HFFc6 (cell line): ENCODE measurements at regions not wholly inside any gene's neighbourhood (a gene's known extent, or its start where the extent isn't known, plus 50 kb on each side); places are given as distances from the start of the nearest gene placed in this dataset.

Source experiments
- DNase-seq: peaks from one replicate; pipeline ENCODE4 v3.0.0-alpha.2; 2018
- H3K27ac Mint-ChIP-seq: 2 replicates; pipeline ENCODE4 v1.8.0; 2020; ENCODE audit warnings: mild to moderate bottlenecking, mixed read lengths
- H3K27me3 Mint-ChIP-seq: 2 replicates; pipeline ENCODE4 v1.8.0; 2021; ENCODE audit warnings: mild to moderate bottlenecking, moderate library complexity, mixed read lengths; ENCODE audit not compliant: insufficient read depth
- H3K36me3 Mint-ChIP-seq: 2 replicates; pipeline ENCODE4 v1.8.0; 2021; ENCODE audit warnings: low read depth, mixed read lengths
- H3K4me1 Mint-ChIP-seq: 2 replicates; pipeline ENCODE4 v1.8.0; 2020; ENCODE audit warnings: low read depth, mixed read lengths
- H3K4me3 Mint-ChIP-seq: 2 replicates; pipeline ENCODE4 v1.8.0; 2020; ENCODE audit warnings: mild to moderate bottlenecking, moderate library complexity, mixed read lengths
- H3K9me3 Mint-ChIP-seq: 2 replicates; pipeline ENCODE4 v1.8.0; 2020; ENCODE audit warnings: mild to moderate bottlenecking, mixed read lengths
- TF ChIP-seq, protein P1 (sequence below): fragments of 200-600 bp; sonication (generic); IDR thresholded peaks from 2 replicates; pipeline ENCODE4 v1.5.0; 2021; ENCODE audit warnings: antibody characterized with exemption, mild to moderate bottlenecking

DNA sequence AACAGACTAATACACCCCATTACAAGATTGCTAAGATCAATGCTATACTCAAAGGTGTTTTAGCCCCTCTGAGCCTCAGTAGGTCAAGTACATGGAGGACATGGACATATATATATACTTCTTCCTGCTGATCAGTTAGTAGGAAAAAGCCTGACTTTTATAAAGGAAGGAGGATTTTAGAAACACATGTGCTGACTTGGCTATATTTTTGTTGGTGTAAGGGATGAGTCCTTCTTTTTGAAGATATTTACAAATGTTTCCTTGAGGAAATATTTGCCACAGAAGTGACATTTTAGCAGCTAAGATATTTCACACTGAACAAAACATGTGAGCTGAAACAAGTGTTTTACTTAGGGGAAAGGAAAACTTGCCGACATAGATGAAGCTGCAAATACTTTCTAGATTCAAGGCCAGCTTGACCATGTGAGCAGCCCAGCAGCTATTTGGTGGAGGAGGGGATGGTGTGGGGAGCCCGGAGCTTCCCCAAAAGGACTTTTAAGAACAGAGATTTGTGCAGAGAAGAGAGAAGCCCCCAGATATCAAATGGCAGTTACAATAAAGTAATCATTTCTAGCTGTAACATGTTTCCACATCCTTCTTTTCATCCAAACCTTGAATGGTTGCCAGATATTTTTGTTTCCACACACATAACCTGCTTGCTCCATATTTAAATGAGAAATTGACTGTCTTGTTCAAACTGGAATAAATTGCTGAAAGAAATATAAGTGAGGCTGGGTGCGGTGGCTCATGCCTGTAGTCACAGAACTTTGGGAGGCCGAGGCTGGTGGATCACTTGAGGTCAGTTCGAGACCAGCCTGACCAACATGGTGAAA lies 111.7 kb upstream of the NR2F2 start:
- H3K27ac Mint-ChIP-seq, result no peak overlapping the region
- H3K36me3 Mint-ChIP-seq, result peaks cover 16% of the 10 kb centered on the region
- TF ChIP-seq, protein P1, sequence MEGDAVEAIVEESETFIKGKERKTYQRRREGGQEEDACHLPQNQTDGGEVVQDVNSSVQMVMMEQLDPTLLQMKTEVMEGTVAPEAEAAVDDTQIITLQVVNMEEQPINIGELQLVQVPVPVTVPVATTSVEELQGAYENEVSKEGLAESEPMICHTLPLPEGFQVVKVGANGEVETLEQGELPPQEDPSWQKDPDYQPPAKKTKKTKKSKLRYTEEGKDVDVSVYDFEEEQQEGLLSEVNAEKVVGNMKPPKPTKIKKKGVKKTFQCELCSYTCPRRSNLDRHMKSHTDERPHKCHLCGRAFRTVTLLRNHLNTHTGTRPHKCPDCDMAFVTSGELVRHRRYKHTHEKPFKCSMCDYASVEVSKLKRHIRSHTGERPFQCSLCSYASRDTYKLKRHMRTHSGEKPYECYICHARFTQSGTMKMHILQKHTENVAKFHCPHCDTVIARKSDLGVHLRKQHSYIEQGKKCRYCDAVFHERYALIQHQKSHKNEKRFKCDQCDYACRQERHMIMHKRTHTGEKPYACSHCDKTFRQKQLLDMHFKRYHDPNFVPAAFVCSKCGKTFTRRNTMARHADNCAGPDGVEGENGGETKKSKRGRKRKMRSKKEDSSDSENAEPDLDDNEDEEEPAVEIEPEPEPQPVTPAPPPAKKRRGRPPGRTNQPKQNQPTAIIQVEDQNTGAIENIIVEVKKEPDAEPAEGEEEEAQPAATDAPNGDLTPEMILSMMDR, result no peak
- H3K27me3 Mint-ChIP-seq, result no peaks in the 10 kb centered on the region; the same call in 1 of the 2 replicates
- no peak overlapping the region for H3K4me3 Mint-ChIP-seq
- H3K9me3 Mint-ChIP-seq, result no peaks in the 10 kb centered on the region
- 0 out of 2 replicates have a peak, but pooled peaks cover 4% of the 10 kb centered on the region for H3K4me1 Mint-ChIP-seq
- no peak for DNase-seq

DNA sequence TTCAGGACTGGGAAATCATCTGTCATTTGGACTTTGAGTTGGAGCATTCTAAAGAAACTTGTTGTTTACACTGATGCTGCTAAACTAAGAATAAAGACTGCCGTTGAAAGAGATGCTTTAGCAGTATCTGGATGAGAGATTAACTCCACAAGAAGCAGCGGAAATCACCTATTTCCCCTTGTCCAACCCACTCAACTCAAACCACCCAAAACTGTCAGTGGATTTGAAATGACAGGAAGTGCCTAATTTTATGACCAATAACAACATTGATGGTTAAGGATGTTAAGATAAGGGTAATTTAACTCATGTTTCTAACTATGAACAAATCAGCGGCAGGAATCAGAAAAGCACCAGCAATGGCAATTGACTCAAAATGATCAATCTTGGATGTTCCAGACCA lies 110.8 kb upstream of the NR2F2 start:
- H3K27ac Mint-ChIP-seq, result no peak overlapping the region
- H3K36me3 Mint-ChIP-seq, result peaks cover 16% of the 10 kb centered on the region
- no peak for DNase-seq
- TF ChIP-seq, protein P1, result no peak
- H3K27me3 Mint-ChIP-seq, result no peaks in the 10 kb centered on the region; the same call in 1 of the 2 replicates
- 0 out of 2 replicates have a peak, but pooled peaks cover 4% of the 10 kb centered on the region for H3K4me1 Mint-ChIP-seq
- H3K9me3 Mint-ChIP-seq, result no peaks in the 10 kb centered on the region
- H3K4me3 Mint-ChIP-seq, result no peak overlapping the region

DNA sequence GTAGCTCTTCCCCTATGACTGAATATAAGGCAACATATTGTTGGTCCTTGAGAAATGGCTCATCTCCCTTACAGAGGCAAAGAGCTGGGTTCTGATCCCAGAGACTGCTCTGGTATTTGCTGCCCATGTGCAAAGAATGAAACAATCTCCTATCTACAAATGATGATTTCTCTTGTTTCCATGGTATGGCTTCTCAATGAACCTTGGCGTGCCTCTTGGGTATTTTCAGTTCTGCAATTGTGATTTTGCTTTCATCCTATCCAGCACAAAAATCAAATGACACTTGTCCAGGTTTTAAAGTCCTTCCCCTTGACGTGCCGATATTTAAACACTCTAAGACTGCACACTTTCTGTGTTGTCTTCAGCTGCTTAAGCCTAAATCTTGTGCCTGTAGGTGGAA lies 109.8 kb upstream of the NR2F2 start:
- no peak overlapping the region for H3K4me3 Mint-ChIP-seq
- peaks cover 4% of the 10 kb centered on the region; the same call in 1 of the 2 replicates for H3K4me1 Mint-ChIP-seq
- no peak overlapping the region for H3K27ac Mint-ChIP-seq
- no peaks in the 10 kb centered on the region for H3K9me3 Mint-ChIP-seq
- TF ChIP-seq, protein P1, result no peak
- H3K27me3 Mint-ChIP-seq, result no peaks in the 10 kb centered on the region; the same call in none of the 2 replicates
- H3K36me3 Mint-ChIP-seq, result peaks cover 16% of the 10 kb centered on the region
- DNase-seq, result no peak

DNA sequence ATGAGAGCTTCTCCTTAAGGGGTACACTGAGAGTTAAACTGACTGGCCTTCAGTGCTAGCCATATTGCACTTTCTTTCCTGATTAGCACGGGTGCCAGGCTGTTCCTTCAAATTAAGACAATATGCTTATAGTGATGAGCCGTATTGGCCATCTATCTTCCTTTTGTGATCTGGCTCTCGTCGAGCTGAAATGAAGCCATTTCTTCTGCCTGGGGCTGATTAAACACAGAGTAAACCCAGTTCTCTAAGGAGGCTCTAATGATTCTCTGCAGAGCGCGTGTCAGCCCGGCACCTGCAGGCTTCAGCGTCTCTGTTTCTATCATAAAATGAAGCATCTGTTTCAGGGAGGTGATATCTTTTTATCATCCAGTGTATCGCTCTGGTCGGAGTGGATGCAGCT lies 107.5 kb upstream of the NR2F2 start:
- no peak for DNase-seq
- Mint-ChIP-seq H3K36me3 (peaks cover 5% of the 10 kb centered on the region; the same call in 1 of the 2 replicates), H3K27ac (no peak overlapping the region), H3K4me3 (no peak overlapping the region), H3K27me3 (no peaks in the 10 kb centered on the region; the same call in none of the 2 replicates), H3K9me3 (no peaks in the 10 kb centered on the region), H3K4me1 (peaks cover 4% of the 10 kb centered on the region; the same call in 1 of the 2 replicates)
- TF ChIP-seq, protein P1, result no peak

DNA sequence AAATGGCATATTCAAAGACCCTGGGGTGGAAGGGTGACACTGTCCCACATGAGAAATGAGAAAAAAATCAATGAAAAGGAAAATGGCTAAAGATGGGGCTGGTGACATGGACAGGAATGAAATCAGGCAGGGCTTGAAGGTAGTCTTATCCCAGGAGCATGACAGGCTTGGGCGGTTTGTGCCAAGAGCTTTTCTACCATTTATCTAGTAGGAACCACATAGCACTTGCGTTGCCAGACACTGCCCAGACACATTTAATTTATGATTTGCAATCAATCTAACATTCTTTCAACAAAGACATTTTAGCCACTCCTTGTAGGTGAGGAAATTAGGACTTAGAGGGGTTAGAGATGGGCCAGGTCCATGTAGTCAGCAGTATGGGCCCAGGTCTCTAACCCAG lies 106.6 kb upstream of the NR2F2 start:
- Mint-ChIP-seq H3K27me3 (no peaks in the 10 kb centered on the region; the same call in none of the 2 replicates), H3K27ac (no peak overlapping the region), H3K9me3 (no peaks in the 10 kb centered on the region), H3K36me3 (peaks cover 5% of the 10 kb centered on the region; the same call in 1 of the 2 replicates), H3K4me1 (peaks cover 4% of the 10 kb centered on the region; the same call in 1 of the 2 replicates), H3K4me3 (no peak overlapping the region)
- no peak for DNase-seq
- TF ChIP-seq, protein P1, result no peak
